ENCODE measurements at regions not wholly inside any gene's neighbourhood (a gene's known extent, or its start where the extent isn't known, plus 50 kb on each side); places are given as distances from the start of the nearest gene placed in this dataset.

GRCh38 chr3:153330901-153331300 lies 168.9 kb downstream of the RAP2B start:
- Histone ChIP-seq H3K79me2 (ENCODE audit: control insufficient read depth, insufficient read depth, low read length) (no peaks in the 10 kb centered on the region), H3K9ac (replicated peaks; ENCODE audit: extremely low read depth, insufficient read depth, low read length) (no peak overlapping the region), H3K4me3 (replicated peaks in 1 of 3; ENCODE audit: insufficient read depth in 1 of 3, low read depth in 1 of 3, low read length in 3 of 3) (no peak overlapping the region), H3K9me3 (replicated peaks; ENCODE audit: control insufficient read depth, insufficient read depth, low read length) (no peaks in the 10 kb centered on the region), H3K27ac (ENCODE audit: insufficient read depth, low read depth, low read length) (no peak overlapping the region), H3K4me1 (ENCODE audit: control insufficient read depth, extremely low read depth, insufficient read depth, low read length) (no peaks in the 10 kb centered on the region), H4K20me1 (replicated peaks; ENCODE audit: control insufficient read depth, extremely low read depth, insufficient read depth, low read length) (no peaks in the 10 kb centered on the region), H2AFZ (ENCODE audit: low read depth, low read length) (no peak overlapping the region), H3K36me3 (ENCODE audit: control insufficient read depth in 2 of 2, extremely low read depth in 1 of 2, insufficient read depth in 2 of 2, low read length in 2 of 2) (no peaks in the 10 kb centered on the region), H3K4me2 (ENCODE audit: insufficient read depth, low read length) (no peak overlapping the region), H3K27me3 (ENCODE audit: control insufficient read depth in 2 of 2, insufficient read depth in 2 of 2, low read length in 2 of 2) (no peaks in the 10 kb centered on the region), H3K9me1 (replicated peaks; ENCODE audit: control insufficient read depth, extremely low read depth, insufficient read depth, low read length) (no peaks in the 10 kb centered on the region)
- POLR2A ChIA-PET: no interaction called here
- intact Hi-C loops (cut with micrococcal nuclease) (no loop called here), dilution Hi-C loops (cut with MboI; ENCODE audit: extremely low pct_ligation_motif_present, low sequenced_read_pairs) (no loop called here)
- TF ChIP-seq POLR2A (IDR thresholded peaks at IDR 0.05; ENCODE audit: low read depth, low read length) (no peak), JUN (IDR thresholded peaks at IDR 0.05; ENCODE audit: borderline replicate concordance, insufficient read depth, insufficient read length, low read depth) (no peak), MYC (IDR thresholded peaks at IDR 0.05; ENCODE audit: low read depth, low read length) (no peak), CTCF (IDR thresholded peaks at IDR 0.05; ENCODE audit: extremely low read depth in 1 of 2, insufficient read depth in 1 of 2, low read depth in 1 of 2, low read length in 2 of 2) (no peak), EZH2 (IDR thresholded peaks at IDR 0.05; ENCODE audit: borderline replicate concordance, low read depth, low read length, severe bottlenecking) (no peak), FOS (IDR thresholded peaks at IDR 0.05; ENCODE audit: borderline replicate concordance, insufficient read depth, low read length) (no peak), GATA2 (IDR thresholded peaks at IDR 0.05; ENCODE audit: insufficient read depth, insufficient read length, low read depth, low read length) (no peak), POLR2AphosphoS5 (IDR thresholded peaks at IDR 0.05; ENCODE audit: insufficient read depth, low read depth, low read length) (no peak), MAX (IDR thresholded peaks at IDR 0.05; ENCODE audit: insufficient read depth, insufficient read length) (no peak)
- CTCF ChIA-PET: interaction anchor here (0.8 to 1.0 kb wide), 2 partner anchors 12 to 288 kb away, joined by 3 read pairs; no protein-coding TSS in a partner anchor
- FAIRE-seq (no peak), DNase-seq (ENCODE audit: low read depth, low spot score) (no peak)
- no TSS peak for BruUV-seq (replicated peaks)
